ENCODE measurements at regions not wholly inside any gene's neighbourhood (a gene's known extent, or its start where the extent isn't known, plus 50 kb on each side); places are given as distances from the start of the nearest gene placed in this dataset.

DNA sequence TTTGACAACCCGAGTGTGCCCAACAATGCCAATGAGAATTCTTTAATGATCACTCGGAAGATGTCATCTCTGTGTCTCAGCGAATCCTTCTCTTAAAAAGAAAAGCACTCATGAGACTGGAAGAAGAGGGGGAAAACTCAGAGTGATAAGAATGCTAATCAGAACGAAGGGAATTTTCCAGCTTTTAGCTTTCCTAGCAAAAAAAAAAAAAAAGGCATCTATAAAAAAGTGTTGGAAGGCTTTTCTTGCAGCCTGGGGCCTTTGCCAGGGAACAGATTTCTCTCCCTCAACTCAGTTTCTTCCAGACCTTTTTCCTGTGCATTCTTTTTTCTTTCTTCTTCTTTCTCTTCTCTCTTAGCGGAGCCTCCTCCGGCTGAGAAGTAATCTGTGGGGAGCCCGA lies 80.5 kb upstream of the NEO1 start:
- 53 to 63% (median 58%) methylated on average over 7 of the region's 7 CpGs for WGBS, 4 donors
- intact Hi-C loops (cut with DNase I): no loop called here

DNA sequence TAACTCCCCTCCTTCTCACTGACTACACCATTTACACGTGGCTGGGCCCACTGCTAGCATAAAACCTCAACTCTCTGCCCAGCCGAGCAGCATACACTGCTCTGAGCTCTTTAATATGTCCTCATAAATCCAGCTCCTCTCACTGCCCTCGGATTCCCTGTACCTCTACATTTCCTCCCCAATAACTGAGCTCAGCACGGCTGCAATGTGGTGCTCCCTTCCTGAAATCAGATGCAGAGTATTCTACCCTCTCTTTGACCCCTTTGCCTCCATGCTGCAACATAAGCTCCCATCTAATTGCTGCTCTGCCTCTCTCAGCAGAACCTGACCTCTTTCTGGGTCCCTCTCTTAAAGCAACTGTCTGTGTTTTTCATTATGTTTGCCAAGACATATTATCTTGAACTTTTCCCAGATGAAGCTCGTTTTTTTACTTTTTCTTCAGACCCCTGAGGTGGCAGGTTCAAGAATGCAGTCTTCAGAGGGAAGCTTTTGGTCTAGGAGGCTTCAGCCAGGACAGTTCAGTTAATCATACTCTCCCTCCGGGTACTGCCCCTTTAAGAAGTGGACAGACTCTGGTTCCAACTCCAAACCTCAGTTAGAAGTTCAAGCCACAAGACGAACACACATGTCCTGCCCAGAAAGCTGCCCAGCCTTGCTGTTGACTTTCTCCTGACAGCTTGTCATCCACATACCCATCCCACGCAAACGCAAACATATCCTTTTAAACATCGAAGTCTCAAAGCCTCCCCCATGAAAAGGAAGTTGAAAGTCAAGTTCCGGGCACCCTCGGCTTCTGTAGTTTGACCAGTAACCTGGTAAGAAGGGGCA lies 81.1 kb upstream of the NEO1 start:
- TF ChIP-seq POLR2A (IDR thresholded peaks at IDR 0.05): no peak
- TF ChIP-seq, protein P1, sequence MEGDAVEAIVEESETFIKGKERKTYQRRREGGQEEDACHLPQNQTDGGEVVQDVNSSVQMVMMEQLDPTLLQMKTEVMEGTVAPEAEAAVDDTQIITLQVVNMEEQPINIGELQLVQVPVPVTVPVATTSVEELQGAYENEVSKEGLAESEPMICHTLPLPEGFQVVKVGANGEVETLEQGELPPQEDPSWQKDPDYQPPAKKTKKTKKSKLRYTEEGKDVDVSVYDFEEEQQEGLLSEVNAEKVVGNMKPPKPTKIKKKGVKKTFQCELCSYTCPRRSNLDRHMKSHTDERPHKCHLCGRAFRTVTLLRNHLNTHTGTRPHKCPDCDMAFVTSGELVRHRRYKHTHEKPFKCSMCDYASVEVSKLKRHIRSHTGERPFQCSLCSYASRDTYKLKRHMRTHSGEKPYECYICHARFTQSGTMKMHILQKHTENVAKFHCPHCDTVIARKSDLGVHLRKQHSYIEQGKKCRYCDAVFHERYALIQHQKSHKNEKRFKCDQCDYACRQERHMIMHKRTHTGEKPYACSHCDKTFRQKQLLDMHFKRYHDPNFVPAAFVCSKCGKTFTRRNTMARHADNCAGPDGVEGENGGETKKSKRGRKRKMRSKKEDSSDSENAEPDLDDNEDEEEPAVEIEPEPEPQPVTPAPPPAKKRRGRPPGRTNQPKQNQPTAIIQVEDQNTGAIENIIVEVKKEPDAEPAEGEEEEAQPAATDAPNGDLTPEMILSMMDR (IDR thresholded peaks at IDR 0.05): no peak
- peak in 1 of 7 donors; percentile 17 for DNase-seq
- H3K27me3 ChIP-seq: peaks cover 4% of the 10 kb centered on the region
- no peaks in the 10 kb centered on the region for H3K36me3 ChIP-seq (replicated peaks in 1 of 2)
- intact Hi-C loops (cut with DNase I): no loop called here
- no peaks in the 10 kb centered on the region for H3K4me1 ChIP-seq (replicated peaks in 1 of 2)
- no peak overlapping the region for H3K4me3 ChIP-seq
- WGBS, 4 donors: 20 to 42% (median 39%) methylated on average over 12 of the region's 12 CpGs
- H3K27ac ChIP-seq: peak overlapping the region in 2 of 5 donors; percentile 48 to 75
- H3K9me3 ChIP-seq (replicated peaks in 1 of 3): peaks cover 0 to 5% (median 0%) of the 10 kb centered on the region in 3 donors

More for the DNA sequence above, 80.5 kb upstream of the NEO1 start:
- Histone ChIP-seq H3K27me3 (peaks cover 4% of the 10 kb centered on the region), H3K4me1 (replicated peaks in 1 of 2) (no peaks in the 10 kb centered on the region), H3K36me3 (replicated peaks in 1 of 2) (no peaks in the 10 kb centered on the region), H3K9me3 (replicated peaks in 1 of 3) (no peaks in the 10 kb centered on the region), H3K4me3 (peak overlapping the region in 1 of 4 donors; percentile 6), H3K27ac (peak overlapping the region in 2 of 5 donors; percentile 48 to 75)
- no peak for DNase-seq
- no peak for TF ChIP-seq POLR2A (IDR thresholded peaks at IDR 0.05)
- TF ChIP-seq, protein P1 (IDR thresholded peaks at IDR 0.05): no peak

DNA sequence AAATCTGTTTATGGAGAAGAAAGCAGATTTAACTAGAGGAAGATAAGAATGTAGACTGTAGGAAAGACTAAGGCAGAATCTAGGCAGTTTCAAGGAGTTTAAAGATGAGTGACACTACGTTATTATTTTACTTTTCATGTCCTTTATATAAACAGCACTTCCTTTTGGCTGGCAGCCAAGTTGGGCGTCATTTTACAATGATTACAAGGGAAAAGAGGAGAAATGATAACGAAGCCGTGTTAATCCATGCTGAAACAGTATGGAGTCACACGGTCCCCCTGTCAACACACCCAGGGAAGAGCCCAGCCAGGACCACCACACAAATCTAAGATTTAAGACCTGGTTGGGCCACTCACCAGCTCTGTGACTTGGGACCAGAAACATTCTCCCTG lies 83.7 kb upstream of the NEO1 start:
- peak in 4 of 7 donors; percentile 32 to 62 (median 36) for DNase-seq
- no peak overlapping the region for H3K27ac ChIP-seq
- H3K4me3 ChIP-seq: no peak overlapping the region
- 11 to 16% (median 14%) methylated on average over 5 of the region's 5 CpGs for WGBS, 4 donors
- no peaks in the 10 kb centered on the region for H3K4me1 ChIP-seq (replicated peaks in 1 of 2)
- no peaks in the 10 kb centered on the region for H3K36me3 ChIP-seq (replicated peaks in 1 of 2)
- H3K27me3 ChIP-seq: peaks cover 4% of the 10 kb centered on the region
- peaks cover 0 to 5% (median 0%) of the 10 kb centered on the region in 3 donors for H3K9me3 ChIP-seq (replicated peaks in 1 of 3)
- no peak for TF ChIP-seq POLR2A (IDR thresholded peaks at IDR 0.05)
- TF ChIP-seq, protein P1 (IDR thresholded peaks at IDR 0.05): no peak
- intact Hi-C loops (cut with DNase I): no loop called here

DNA sequence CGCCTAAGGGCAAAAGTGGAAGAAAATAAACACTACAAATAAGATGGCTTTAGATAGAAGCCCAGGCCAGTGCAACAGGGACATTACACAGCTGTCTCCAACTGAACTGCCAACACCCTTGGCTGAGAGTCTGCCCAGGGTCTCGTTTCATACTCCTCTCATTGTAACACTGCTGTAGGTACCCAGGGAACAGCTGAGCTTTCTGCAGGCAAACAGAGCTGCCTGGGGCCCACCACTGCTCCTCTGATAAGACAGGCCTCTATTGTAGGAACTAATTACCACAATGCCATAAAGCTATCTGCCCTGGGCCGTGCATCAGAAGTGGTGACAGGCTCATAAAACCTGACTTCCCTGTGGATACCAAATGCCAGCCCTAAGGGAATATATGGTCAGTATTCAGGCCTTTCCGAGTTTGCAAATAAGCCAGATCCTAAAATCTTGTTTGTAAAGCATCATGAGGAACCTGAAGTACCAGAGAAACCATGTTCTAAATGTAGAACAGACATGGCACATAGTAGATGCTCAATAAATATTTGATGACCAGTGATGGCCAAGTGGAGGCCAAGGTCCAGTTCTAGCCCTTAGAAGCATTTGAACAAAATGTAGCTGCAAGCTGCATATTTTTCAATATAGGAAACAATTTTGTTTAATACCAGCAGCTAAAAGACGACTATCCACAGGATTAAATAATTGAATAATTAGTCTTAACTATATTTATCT lies 84.3 kb upstream of the NEO1 start:
- intact Hi-C loops (cut with DNase I): no loop called here
- DNase-seq: no peak
- Histone ChIP-seq H3K9me3 (replicated peaks in 1 of 3) (peaks cover 0 to 5% (median 0%) of the 10 kb centered on the region in 3 donors), H3K27ac (no peak overlapping the region), H3K36me3 (replicated peaks in 1 of 2) (no peaks in the 10 kb centered on the region), H3K4me3 (no peak overlapping the region), H3K27me3 (peaks cover 4% of the 10 kb centered on the region), H3K4me1 (replicated peaks in 1 of 2) (no peaks in the 10 kb centered on the region)
- TF ChIP-seq, protein P1 (IDR thresholded peaks at IDR 0.05): no peak
- no peak for TF ChIP-seq POLR2A (IDR thresholded peaks at IDR 0.05)
- 53 to 68% (median 65%) methylated on average over 4 to 5 of the region's 5 CpGs for WGBS, 4 donors
